Liver (tissue), 3 donors: ENCODE measurements at regions not wholly inside any gene's neighbourhood (a gene's known extent, or its start where the extent isn't known, plus 50 kb on each side); places are given as distances from the start of the nearest gene placed in this dataset.

ENCODE experiments used
- EGR1 ChIP-seq, 2 donors: IDR thresholded peaks; 2 replicates each; pipeline ENCODE4 v1.6.1; 2016 to 2018; ENCODE audit warnings: antibody characterized with exemption in 2 of 2, low read depth in 2 of 2
- GABPA ChIP-seq, 2 donors: IDR thresholded peaks in 1 of 2; conservative IDR thresholded peaks in 1 of 2; 2 replicates each; pipeline ENCODE4 v1.6.1; 2016; ENCODE audit warnings: antibody characterized with exemption in 2 of 2, mild to moderate bottlenecking in 1 of 2, moderate library complexity in 1 of 2
- HNF4A ChIP-seq, 2 donors: conservative IDR thresholded peaks; 2 replicates each; pipeline ENCODE4 v1.6.1; 2016; ENCODE audit warnings: antibody characterized with exemption in 2 of 2, mild to moderate bottlenecking in 2 of 2
- JUND ChIP-seq, 2 donors: IDR thresholded peaks; 2 replicates each; pipeline ENCODE4 v1.6.1; 2016; ENCODE audit warnings: antibody characterized with exemption in 2 of 2
- NR2F2 ChIP-seq: IDR thresholded peaks from 2 replicates; pipeline ENCODE4 v1.6.1; 2016; ENCODE audit warnings: antibody characterized with exemption
- RAD21 ChIP-seq, 2 donors: IDR thresholded peaks; 2 replicates each; pipeline ENCODE4 v1.6.1; 2016; ENCODE audit warnings: antibody characterized with exemption in 2 of 2, mild to moderate bottlenecking in 2 of 2
- SP1 ChIP-seq: IDR thresholded peaks from 2 replicates; pipeline ENCODE4 v1.6.1; 2018; ENCODE audit warnings: antibody characterized with exemption, mild to moderate bottlenecking
- TAF1 ChIP-seq: conservative IDR thresholded peaks from 2 replicates; pipeline ENCODE4 v1.6.1; 2016; ENCODE audit warnings: antibody characterized with exemption, mild to moderate bottlenecking
- YY1 ChIP-seq: IDR thresholded peaks from 2 replicates; pipeline ENCODE4 v1.6.1; 2016; ENCODE audit warnings: antibody characterized with exemption, mild to moderate bottlenecking
- TF ChIP-seq, protein P1 (sequence below): fragments of 150-350 bp; IDR thresholded peaks from 2 replicates; pipeline ENCODE4 v1.5.1; 2017; ENCODE audit warnings: improper control_type of control experiment, low read depth, low read length; ENCODE audit not compliant: missing input control
- TF ChIP-seq, protein P2 (sequence below): IDR thresholded peaks from 2 replicates; pipeline ENCODE4 v1.6.1; 2016; ENCODE audit warnings: antibody characterized with exemption, mild to moderate bottlenecking
- TF ChIP-seq, protein P3 (sequence below): IDR thresholded peaks from 2 replicates; pipeline ENCODE4 v1.6.1; 2016; ENCODE audit warnings: antibody characterized with exemption
- TF ChIP-seq, protein P4 (sequence below): IDR thresholded peaks from 2 replicates; pipeline ENCODE4 v1.6.1; 2016; ENCODE audit warnings: antibody characterized with exemption
- donor health status: healthy.
- donor health status: healthy.

DNA sequence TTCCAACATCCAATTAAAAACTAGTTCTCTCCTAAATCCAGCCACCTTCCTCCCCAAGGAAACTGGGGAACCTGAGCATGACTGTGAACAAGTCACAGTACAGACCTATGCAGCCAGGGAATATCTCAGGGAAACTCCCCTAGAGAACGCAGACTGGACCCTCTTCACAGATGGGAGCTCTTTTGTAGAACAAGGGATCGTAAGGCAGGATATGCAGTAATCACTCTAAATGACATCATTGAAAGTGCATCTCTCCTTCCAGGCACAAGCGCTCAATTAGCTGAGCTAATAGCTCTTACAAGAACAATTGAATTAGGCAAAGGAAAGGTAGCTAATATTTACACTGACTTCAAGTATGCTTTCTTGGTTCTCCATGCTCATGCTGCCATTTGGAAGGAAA is 1331.7 kb downstream of the UQCRFS1 start:
- TF ChIP-seq, protein P1, sequence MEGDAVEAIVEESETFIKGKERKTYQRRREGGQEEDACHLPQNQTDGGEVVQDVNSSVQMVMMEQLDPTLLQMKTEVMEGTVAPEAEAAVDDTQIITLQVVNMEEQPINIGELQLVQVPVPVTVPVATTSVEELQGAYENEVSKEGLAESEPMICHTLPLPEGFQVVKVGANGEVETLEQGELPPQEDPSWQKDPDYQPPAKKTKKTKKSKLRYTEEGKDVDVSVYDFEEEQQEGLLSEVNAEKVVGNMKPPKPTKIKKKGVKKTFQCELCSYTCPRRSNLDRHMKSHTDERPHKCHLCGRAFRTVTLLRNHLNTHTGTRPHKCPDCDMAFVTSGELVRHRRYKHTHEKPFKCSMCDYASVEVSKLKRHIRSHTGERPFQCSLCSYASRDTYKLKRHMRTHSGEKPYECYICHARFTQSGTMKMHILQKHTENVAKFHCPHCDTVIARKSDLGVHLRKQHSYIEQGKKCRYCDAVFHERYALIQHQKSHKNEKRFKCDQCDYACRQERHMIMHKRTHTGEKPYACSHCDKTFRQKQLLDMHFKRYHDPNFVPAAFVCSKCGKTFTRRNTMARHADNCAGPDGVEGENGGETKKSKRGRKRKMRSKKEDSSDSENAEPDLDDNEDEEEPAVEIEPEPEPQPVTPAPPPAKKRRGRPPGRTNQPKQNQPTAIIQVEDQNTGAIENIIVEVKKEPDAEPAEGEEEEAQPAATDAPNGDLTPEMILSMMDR: no peak
- TF ChIP-seq NR2F2 (no peak), SP1 (no peak), YY1 (no peak), EGR1 (IDR thresholded peaks at IDR 0.05; ENCODE audit: low read depth in 2 of 2) (no peak), JUND (IDR thresholded peaks at IDR 0.05) (no peak), TAF1 (no peak), HNF4A (conservative IDR thresholded peaks at IDR 0.05) (no peak), GABPA (IDR thresholded peaks at IDR 0.05 in 1 of 2, conservative IDR thresholded peaks at IDR 0.05 in 1 of 2) (no peak), RAD21 (IDR thresholded peaks at IDR 0.05) (no peak)
- TF ChIP-seq, protein P2, sequence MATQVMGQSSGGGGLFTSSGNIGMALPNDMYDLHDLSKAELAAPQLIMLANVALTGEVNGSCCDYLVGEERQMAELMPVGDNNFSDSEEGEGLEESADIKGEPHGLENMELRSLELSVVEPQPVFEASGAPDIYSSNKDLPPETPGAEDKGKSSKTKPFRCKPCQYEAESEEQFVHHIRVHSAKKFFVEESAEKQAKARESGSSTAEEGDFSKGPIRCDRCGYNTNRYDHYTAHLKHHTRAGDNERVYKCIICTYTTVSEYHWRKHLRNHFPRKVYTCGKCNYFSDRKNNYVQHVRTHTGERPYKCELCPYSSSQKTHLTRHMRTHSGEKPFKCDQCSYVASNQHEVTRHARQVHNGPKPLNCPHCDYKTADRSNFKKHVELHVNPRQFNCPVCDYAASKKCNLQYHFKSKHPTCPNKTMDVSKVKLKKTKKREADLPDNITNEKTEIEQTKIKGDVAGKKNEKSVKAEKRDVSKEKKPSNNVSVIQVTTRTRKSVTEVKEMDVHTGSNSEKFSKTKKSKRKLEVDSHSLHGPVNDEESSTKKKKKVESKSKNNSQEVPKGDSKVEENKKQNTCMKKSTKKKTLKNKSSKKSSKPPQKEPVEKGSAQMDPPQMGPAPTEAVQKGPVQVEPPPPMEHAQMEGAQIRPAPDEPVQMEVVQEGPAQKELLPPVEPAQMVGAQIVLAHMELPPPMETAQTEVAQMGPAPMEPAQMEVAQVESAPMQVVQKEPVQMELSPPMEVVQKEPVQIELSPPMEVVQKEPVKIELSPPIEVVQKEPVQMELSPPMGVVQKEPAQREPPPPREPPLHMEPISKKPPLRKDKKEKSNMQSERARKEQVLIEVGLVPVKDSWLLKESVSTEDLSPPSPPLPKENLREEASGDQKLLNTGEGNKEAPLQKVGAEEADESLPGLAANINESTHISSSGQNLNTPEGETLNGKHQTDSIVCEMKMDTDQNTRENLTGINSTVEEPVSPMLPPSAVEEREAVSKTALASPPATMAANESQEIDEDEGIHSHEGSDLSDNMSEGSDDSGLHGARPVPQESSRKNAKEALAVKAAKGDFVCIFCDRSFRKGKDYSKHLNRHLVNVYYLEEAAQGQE: no peak
- TF ChIP-seq, protein P3, sequence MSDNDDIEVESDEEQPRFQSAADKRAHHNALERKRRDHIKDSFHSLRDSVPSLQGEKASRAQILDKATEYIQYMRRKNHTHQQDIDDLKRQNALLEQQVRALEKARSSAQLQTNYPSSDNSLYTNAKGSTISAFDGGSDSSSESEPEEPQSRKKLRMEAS: no peak
- TF ChIP-seq, protein P4, sequence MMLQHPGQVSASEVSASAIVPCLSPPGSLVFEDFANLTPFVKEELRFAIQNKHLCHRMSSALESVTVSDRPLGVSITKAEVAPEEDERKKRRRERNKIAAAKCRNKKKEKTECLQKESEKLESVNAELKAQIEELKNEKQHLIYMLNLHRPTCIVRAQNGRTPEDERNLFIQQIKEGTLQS: no peak
